ENCODE measurements at regions not wholly inside any gene's neighbourhood (a gene's known extent, or its start where the extent isn't known, plus 50 kb on each side); places are given as distances from the start of the nearest gene placed in this dataset.

- intact Hi-C loops (cut with DNase I): no loop called here
- H3K27ac ChIP-seq (ENCODE audit: low read depth in 1 of 2, low read length in 2 of 2): no peak overlapping the region
- ATAC-seq (ENCODE audit: low FRiP score) (no peak), DNase-seq (no peak)
- 84 to 86% methylated on average over 10 of the region's 10 CpGs for WGBS, 2 donors
- no peak overlapping the region for H3K4me3 ChIP-seq (ENCODE audit: low read length in 2 of 2)
- no peaks in the 10 kb centered on the region for H3K9me3 ChIP-seq (ENCODE audit: control insufficient read depth, low read length)
- no peaks in the 10 kb centered on the region for H3K27me3 ChIP-seq (ENCODE audit: control insufficient read depth in 1 of 2, insufficient read depth in 2 of 2, low read length in 1 of 2)
- H3K4me1 ChIP-seq (ENCODE audit: control insufficient read depth in 1 of 2, insufficient read depth in 2 of 2, low read length in 2 of 2): no peaks in the 10 kb centered on the region
- no peaks in the 10 kb centered on the region for H3K36me3 ChIP-seq (ENCODE audit: control insufficient read depth in 1 of 2, insufficient read depth in 2 of 2, low read length in 1 of 2)
Measured at GRCh38 chr11:129729823-129730222, 85.8 kb upstream of the TMEM45B start.

- Histone ChIP-seq H3K36me3 (ENCODE audit: control insufficient read depth in 1 of 2, insufficient read depth in 2 of 2, low read length in 1 of 2) (no peaks in the 10 kb centered on the region), H3K4me1 (ENCODE audit: control insufficient read depth in 1 of 2, insufficient read depth in 2 of 2, low read length in 2 of 2) (no peaks in the 10 kb centered on the region), H3K9me3 (ENCODE audit: control insufficient read depth, low read length) (no peaks in the 10 kb centered on the region), H3K27ac (ENCODE audit: low read depth in 1 of 2, low read length in 2 of 2) (no peak overlapping the region), H3K27me3 (ENCODE audit: control insufficient read depth in 1 of 2, insufficient read depth in 2 of 2, low read length in 1 of 2) (no peaks in the 10 kb centered on the region), H3K4me3 (ENCODE audit: low read length in 2 of 2) (no peak overlapping the region)
- ATAC-seq (ENCODE audit: low FRiP score): no peak
- intact Hi-C loops (cut with DNase I): no loop called here
- DNase-seq: no peak
- WGBS, 2 donors: 71% methylated on average over 8 of the region's 8 CpGs
Measured at GRCh38 chr11:129731316-129731715, 84.3 kb upstream of the TMEM45B start.

- 74 to 79% methylated on average over 4 of the region's 4 CpGs for WGBS, 2 donors
- Histone ChIP-seq H3K9me3 (ENCODE audit: control insufficient read depth, low read length) (no peaks in the 10 kb centered on the region), H3K4me3 (ENCODE audit: low read length in 2 of 2) (no peak overlapping the region), H3K4me1 (ENCODE audit: control insufficient read depth in 1 of 2, insufficient read depth in 2 of 2, low read length in 2 of 2) (no peaks in the 10 kb centered on the region), H3K27ac (ENCODE audit: low read depth in 1 of 2, low read length in 2 of 2) (no peak overlapping the region), H3K36me3 (ENCODE audit: control insufficient read depth in 1 of 2, insufficient read depth in 2 of 2, low read length in 1 of 2) (no peaks in the 10 kb centered on the region), H3K27me3 (ENCODE audit: control insufficient read depth in 1 of 2, insufficient read depth in 2 of 2, low read length in 1 of 2) (no peaks in the 10 kb centered on the region)
- intact Hi-C loops (cut with DNase I): no loop called here
- ATAC-seq (ENCODE audit: low FRiP score) (no peak), DNase-seq (no peak)
Measured at GRCh38 chr11:129732941-129733340, 82.7 kb upstream of the TMEM45B start.

GRCh38 chr11:129733384-129733783 is 82.3 kb upstream of the TMEM45B start:
- no peaks in the 10 kb centered on the region for H3K4me1 ChIP-seq (ENCODE audit: control insufficient read depth in 1 of 2, insufficient read depth in 2 of 2, low read length in 2 of 2)
- 90 to 92% methylated on average over 9 of the region's 9 CpGs for WGBS, 2 donors
- H3K27me3 ChIP-seq (ENCODE audit: control insufficient read depth in 1 of 2, insufficient read depth in 2 of 2, low read length in 1 of 2): no peaks in the 10 kb centered on the region
- ATAC-seq (ENCODE audit: low FRiP score): no peak
- H3K4me3 ChIP-seq (ENCODE audit: low read length in 2 of 2): no peak overlapping the region
- H3K27ac ChIP-seq (ENCODE audit: low read depth in 1 of 2, low read length in 2 of 2): no peak overlapping the region
- no peak for DNase-seq
- H3K9me3 ChIP-seq (ENCODE audit: control insufficient read depth, low read length): no peaks in the 10 kb centered on the region
- intact Hi-C loops (cut with DNase I): no loop called here
- H3K36me3 ChIP-seq (ENCODE audit: control insufficient read depth in 1 of 2, insufficient read depth in 2 of 2, low read length in 1 of 2): no peaks in the 10 kb centered on the region

GRCh38 chr11:129733981-129734380 is 81.7 kb upstream of the TMEM45B start:
- ATAC-seq (ENCODE audit: low FRiP score): no peak
- peaks cover 0 to 1% of the 10 kb centered on the region in 2 donors for H3K27me3 ChIP-seq (ENCODE audit: control insufficient read depth in 1 of 2, insufficient read depth in 2 of 2, low read length in 1 of 2)
- no peak for DNase-seq
- no peaks in the 10 kb centered on the region for H3K4me1 ChIP-seq (ENCODE audit: control insufficient read depth in 1 of 2, insufficient read depth in 2 of 2, low read length in 2 of 2)
- no peak overlapping the region for H3K4me3 ChIP-seq (ENCODE audit: low read length in 2 of 2)
- 87 to 88% methylated on average over 7 of the region's 7 CpGs for WGBS, 2 donors
- no peak overlapping the region for H3K27ac ChIP-seq (ENCODE audit: low read depth in 1 of 2, low read length in 2 of 2)
- H3K36me3 ChIP-seq (ENCODE audit: control insufficient read depth in 1 of 2, insufficient read depth in 2 of 2, low read length in 1 of 2): no peaks in the 10 kb centered on the region
- H3K9me3 ChIP-seq (ENCODE audit: control insufficient read depth, low read length): no peaks in the 10 kb centered on the region
- intact Hi-C loops (cut with DNase I): no loop called here

- Histone ChIP-seq H3K9me3 (ENCODE audit: control insufficient read depth, low read length) (no peaks in the 10 kb centered on the region), H3K36me3 (ENCODE audit: control insufficient read depth in 1 of 2, insufficient read depth in 2 of 2, low read length in 1 of 2) (no peaks in the 10 kb centered on the region), H3K4me3 (ENCODE audit: low read length in 2 of 2) (no peak overlapping the region), H3K27me3 (ENCODE audit: control insufficient read depth in 1 of 2, insufficient read depth in 2 of 2, low read length in 1 of 2) (peaks cover 0 to 1% of the 10 kb centered on the region in 2 donors), H3K4me1 (ENCODE audit: control insufficient read depth in 1 of 2, insufficient read depth in 2 of 2, low read length in 2 of 2) (no peaks in the 10 kb centered on the region), H3K27ac (ENCODE audit: low read depth in 1 of 2, low read length in 2 of 2) (no peak overlapping the region)
- DNase-seq (no peak), ATAC-seq (ENCODE audit: low FRiP score) (no peak)
- intact Hi-C loops (cut with DNase I): no loop called here
- 89 to 90% methylated on average over 7 of the region's 7 CpGs for WGBS, 2 donors
Measured at GRCh38 chr11:129734654-129735053, 81.0 kb upstream of the TMEM45B start.

- no peaks in the 10 kb centered on the region for H3K36me3 ChIP-seq (ENCODE audit: control insufficient read depth in 1 of 2, insufficient read depth in 2 of 2, low read length in 1 of 2)
- ATAC-seq (ENCODE audit: low FRiP score): no peak
- WGBS, 2 donors: 22 to 29% methylated on average over 11 of the region's 11 CpGs
- no peak for DNase-seq
- intact Hi-C loops (cut with DNase I): no loop called here
- H3K4me1 ChIP-seq (ENCODE audit: control insufficient read depth in 1 of 2, insufficient read depth in 2 of 2, low read length in 2 of 2): no peaks in the 10 kb centered on the region
- peaks cover 0 to 1% of the 10 kb centered on the region in 2 donors for H3K27me3 ChIP-seq (ENCODE audit: control insufficient read depth in 1 of 2, insufficient read depth in 2 of 2, low read length in 1 of 2)
- H3K4me3 ChIP-seq (ENCODE audit: low read length in 2 of 2): no peak overlapping the region
- H3K9me3 ChIP-seq (ENCODE audit: control insufficient read depth, low read length): no peaks in the 10 kb centered on the region
- no peak overlapping the region for H3K27ac ChIP-seq (ENCODE audit: low read depth in 1 of 2, low read length in 2 of 2)
Measured at GRCh38 chr11:129737831-129738230, 77.8 kb upstream of the TMEM45B start.

GRCh38 chr11:129738242-129738641 is 77.4 kb upstream of the TMEM45B start:
- ATAC-seq (ENCODE audit: low FRiP score) (no peak), DNase-seq (no peak)
- H3K27ac ChIP-seq (ENCODE audit: low read depth in 1 of 2, low read length in 2 of 2): no peak overlapping the region
- no peaks in the 10 kb centered on the region for H3K4me1 ChIP-seq (ENCODE audit: control insufficient read depth in 1 of 2, insufficient read depth in 2 of 2, low read length in 2 of 2)
- intact Hi-C loops (cut with DNase I): no loop called here
- H3K4me3 ChIP-seq (ENCODE audit: low read length in 2 of 2): no peak overlapping the region
- H3K36me3 ChIP-seq (ENCODE audit: control insufficient read depth in 1 of 2, insufficient read depth in 2 of 2, low read length in 1 of 2): no peaks in the 10 kb centered on the region
- peaks cover 0 to 1% of the 10 kb centered on the region in 2 donors for H3K27me3 ChIP-seq (ENCODE audit: control insufficient read depth in 1 of 2, insufficient read depth in 2 of 2, low read length in 1 of 2)
- WGBS, 2 donors: 48 to 52% methylated on average over 2 of the region's 2 CpGs
- H3K9me3 ChIP-seq (ENCODE audit: control insufficient read depth, low read length): no peaks in the 10 kb centered on the region

- DNase-seq: no peak
- no peak for ATAC-seq (ENCODE audit: low FRiP score)
- H3K9me3 ChIP-seq (ENCODE audit: control insufficient read depth, low read length): no peaks in the 10 kb centered on the region
- no peaks in the 10 kb centered on the region for H3K4me1 ChIP-seq (ENCODE audit: control insufficient read depth in 1 of 2, insufficient read depth in 2 of 2, low read length in 2 of 2)
- intact Hi-C loops (cut with DNase I): no loop called here
- WGBS, 2 donors: 76 to 79% methylated on average over 4 of the region's 4 CpGs
- no peak overlapping the region for H3K27ac ChIP-seq (ENCODE audit: low read depth in 1 of 2, low read length in 2 of 2)
- H3K27me3 ChIP-seq (ENCODE audit: control insufficient read depth in 1 of 2, insufficient read depth in 2 of 2, low read length in 1 of 2): peaks cover 0 to 1% of the 10 kb centered on the region in 2 donors
- no peaks in the 10 kb centered on the region for H3K36me3 ChIP-seq (ENCODE audit: control insufficient read depth in 1 of 2, insufficient read depth in 2 of 2, low read length in 1 of 2)
- H3K4me3 ChIP-seq (ENCODE audit: low read length in 2 of 2): no peak overlapping the region
Measured at GRCh38 chr11:129739339-129739738, 76.3 kb upstream of the TMEM45B start.
